ENCODE measurements at regions not wholly inside any gene's neighbourhood (a gene's known extent, or its start where the extent isn't known, plus 50 kb on each side); places are given as distances from the start of the nearest gene placed in this dataset.

DNA sequence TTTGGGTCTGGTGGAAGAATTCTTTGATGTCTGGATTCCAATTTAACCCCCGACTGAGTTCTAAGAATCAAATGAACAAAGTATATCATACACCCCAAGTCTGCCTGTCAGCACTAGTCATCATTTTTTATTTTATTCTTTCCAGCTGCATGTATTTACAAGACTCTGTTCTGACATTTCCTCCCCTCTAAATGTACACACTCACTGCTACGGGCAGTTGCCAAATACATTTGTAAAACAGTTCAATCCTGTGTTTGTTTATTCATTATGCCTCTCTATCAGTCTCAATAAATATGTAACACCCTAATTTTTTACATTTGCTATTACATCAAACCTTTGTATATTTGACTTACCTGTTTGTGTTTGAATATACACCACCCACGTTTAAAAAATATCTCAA lies 422.3 kb upstream of the PSMD7 start:
- H3K9ac ChIP-seq (ENCODE audit: low read length): no peak overlapping the region
- no peaks in the 10 kb centered on the region for H3K27me3 ChIP-seq (ENCODE audit: control insufficient read depth in 1 of 2, insufficient read depth in 2 of 2, low read length in 2 of 2)
- no peak overlapping the region for H3K4me3 ChIP-seq (ENCODE audit: low read depth in 1 of 2, low read length in 2 of 2)
- no peaks in the 10 kb centered on the region for H3K36me3 ChIP-seq (ENCODE audit: insufficient read depth, low read length)
- H3K9me3 ChIP-seq (ENCODE audit: low read length): no peaks in the 10 kb centered on the region
- no peaks in the 10 kb centered on the region for H3K4me1 ChIP-seq (ENCODE audit: insufficient read depth, low read length)
- no peak overlapping the region for H3K27ac ChIP-seq (ENCODE audit: low read depth, low read length)

DNA sequence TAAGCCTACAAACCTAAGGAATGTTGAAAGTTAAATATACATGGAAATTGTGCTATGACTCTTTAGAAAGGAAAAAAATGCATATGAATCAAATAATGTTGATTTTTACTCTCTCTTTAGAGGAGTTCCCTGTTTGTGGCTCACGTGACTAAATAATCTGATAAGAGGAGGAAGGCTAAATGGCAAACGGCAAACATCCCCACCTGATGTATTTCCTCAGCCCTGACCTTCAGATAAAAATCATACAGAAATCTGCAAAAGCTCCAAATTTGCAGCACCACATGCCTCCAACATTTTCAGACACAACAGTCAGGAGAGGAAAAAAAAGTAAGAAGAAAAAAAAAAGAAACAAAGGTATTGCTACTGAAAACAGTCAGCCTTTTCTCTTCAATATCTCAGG lies 423.0 kb upstream of the PSMD7 start:
- H3K4me3 ChIP-seq (ENCODE audit: low read depth in 1 of 2, low read length in 2 of 2): no peak overlapping the region
- no peak overlapping the region for H3K9ac ChIP-seq (ENCODE audit: low read length)
- H3K4me1 ChIP-seq (ENCODE audit: insufficient read depth, low read length): no peaks in the 10 kb centered on the region
- H3K27ac ChIP-seq (ENCODE audit: low read depth, low read length): no peak overlapping the region
- H3K36me3 ChIP-seq (ENCODE audit: insufficient read depth, low read length): no peaks in the 10 kb centered on the region
- H3K27me3 ChIP-seq (ENCODE audit: control insufficient read depth in 1 of 2, insufficient read depth in 2 of 2, low read length in 2 of 2): no peaks in the 10 kb centered on the region
- no peaks in the 10 kb centered on the region for H3K9me3 ChIP-seq (ENCODE audit: low read length)

DNA sequence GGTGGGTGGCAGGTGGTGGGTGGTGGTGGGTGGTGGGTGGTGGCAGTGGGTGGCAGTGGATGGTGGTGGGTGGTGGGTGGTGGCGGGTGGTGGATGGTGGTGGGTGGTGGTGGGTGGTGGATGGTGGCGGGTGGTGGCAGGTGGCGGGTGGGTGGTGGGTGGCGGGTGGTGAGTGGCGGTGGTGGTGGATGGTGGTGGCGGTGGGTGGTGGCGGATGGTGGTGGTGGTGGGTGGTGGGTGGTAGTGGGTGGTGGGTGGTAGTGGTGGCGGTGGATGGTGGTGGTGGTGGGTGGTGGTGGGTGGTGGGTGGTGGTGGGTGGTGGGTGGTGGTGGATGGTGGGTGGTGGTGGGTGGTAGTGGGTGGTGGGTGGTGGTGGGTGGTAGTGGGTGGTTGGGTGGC lies 423.8 kb upstream of the PSMD7 start:
- no peak overlapping the region for H3K27ac ChIP-seq (ENCODE audit: low read depth, low read length)
- H3K4me3 ChIP-seq (ENCODE audit: low read depth in 1 of 2, low read length in 2 of 2): no peak overlapping the region
- H3K27me3 ChIP-seq (ENCODE audit: control insufficient read depth in 1 of 2, insufficient read depth in 2 of 2, low read length in 2 of 2): no peaks in the 10 kb centered on the region
- H3K9me3 ChIP-seq (ENCODE audit: low read length): no peaks in the 10 kb centered on the region
- no peaks in the 10 kb centered on the region for H3K4me1 ChIP-seq (ENCODE audit: insufficient read depth, low read length)
- H3K36me3 ChIP-seq (ENCODE audit: insufficient read depth, low read length): no peaks in the 10 kb centered on the region
- H3K9ac ChIP-seq (ENCODE audit: low read length): no peak overlapping the region

DNA sequence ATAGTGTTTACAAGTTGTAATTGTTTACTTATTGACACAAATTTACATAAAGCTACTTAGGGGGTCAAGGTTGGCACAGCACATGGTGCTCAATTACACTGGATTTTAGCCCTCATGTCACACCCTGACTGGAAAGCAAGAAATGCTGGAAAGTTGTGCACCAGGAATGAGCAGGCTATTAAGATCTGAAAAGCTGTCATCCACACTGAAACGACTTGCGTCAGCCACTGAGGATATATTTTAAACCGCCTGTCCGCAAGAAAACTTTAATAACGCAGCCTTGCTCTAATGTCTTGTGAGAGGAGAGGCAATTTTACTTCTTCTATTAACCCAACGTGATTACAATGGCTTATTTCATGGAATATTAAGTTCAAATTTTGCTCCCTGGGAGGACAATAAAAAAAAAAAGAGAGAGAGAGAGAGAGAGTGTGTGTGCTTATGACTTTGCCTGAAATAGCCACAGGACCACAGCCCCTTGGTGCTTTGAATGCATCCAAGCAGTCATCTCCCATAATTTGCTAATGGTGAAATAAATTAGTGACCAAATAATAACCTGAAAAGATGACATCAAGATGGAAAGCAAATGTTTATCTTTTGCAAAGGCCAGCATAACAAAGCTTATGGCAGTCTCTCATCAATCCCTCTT lies 425.4 kb upstream of the PSMD7 start:
- no peaks in the 10 kb centered on the region for H3K36me3 ChIP-seq (ENCODE audit: insufficient read depth, low read length)
- H3K4me3 ChIP-seq (ENCODE audit: low read depth in 1 of 2, low read length in 2 of 2): no peak overlapping the region
- no peaks in the 10 kb centered on the region for H3K4me1 ChIP-seq (ENCODE audit: insufficient read depth, low read length)
- H3K27ac ChIP-seq (ENCODE audit: low read depth, low read length): no peak overlapping the region
- no peaks in the 10 kb centered on the region for H3K9me3 ChIP-seq (ENCODE audit: low read length)
- no peak overlapping the region for H3K9ac ChIP-seq (ENCODE audit: low read length)
- H3K27me3 ChIP-seq (ENCODE audit: control insufficient read depth in 1 of 2, insufficient read depth in 2 of 2, low read length in 2 of 2): no peaks in the 10 kb centered on the region

DNA sequence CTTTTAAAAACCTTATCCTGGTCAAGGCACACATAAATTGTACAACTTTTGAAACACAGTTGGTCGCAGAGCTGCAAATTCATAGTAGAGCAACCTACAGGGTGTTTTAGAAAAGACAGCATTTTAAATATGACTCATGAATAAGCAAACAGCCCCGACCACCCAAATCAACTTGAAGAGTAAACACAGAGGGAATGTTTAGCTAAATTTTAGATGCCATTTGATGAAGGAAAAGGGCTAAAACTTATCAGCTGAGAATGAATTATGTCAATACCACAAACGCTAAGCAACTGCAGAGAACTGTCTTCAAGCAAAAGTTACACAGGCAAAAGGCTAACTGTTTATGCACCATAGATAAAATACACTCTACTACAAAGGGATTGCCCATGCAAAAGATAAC lies 427.5 kb upstream of the PSMD7 start:
- H3K27me3 ChIP-seq (ENCODE audit: control insufficient read depth in 1 of 2, insufficient read depth in 2 of 2, low read length in 2 of 2): no peaks in the 10 kb centered on the region

DNA sequence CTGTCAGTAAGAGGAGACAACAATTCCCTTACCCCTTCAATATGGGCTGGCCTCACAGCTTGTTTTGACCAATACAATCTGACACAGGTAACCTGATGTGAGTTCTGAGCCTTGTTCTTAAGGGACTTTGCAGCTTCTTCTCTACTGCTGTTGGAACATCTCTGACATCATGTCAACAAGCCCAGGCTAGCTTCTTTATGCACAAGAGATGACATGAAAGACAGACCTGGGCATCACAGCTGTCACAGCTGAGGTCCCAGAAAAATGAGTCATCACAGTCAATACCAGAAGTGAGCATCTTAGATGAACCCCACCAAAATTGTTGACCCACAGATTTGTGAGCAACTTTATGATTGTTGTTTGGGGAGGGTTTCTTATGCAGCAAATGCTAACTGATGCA lies 431.7 kb upstream of the PSMD7 start:
- Histone ChIP-seq H3K36me3 (ENCODE audit: insufficient read depth, low read length) (no peaks in the 10 kb centered on the region), H3K4me1 (ENCODE audit: insufficient read depth, low read length) (peaks cover 5% of the 10 kb centered on the region), H3K9me3 (ENCODE audit: low read length) (no peaks in the 10 kb centered on the region), H3K9ac (ENCODE audit: low read length) (no peak overlapping the region), H3K27ac (ENCODE audit: low read depth, low read length) (no peak overlapping the region), H3K27me3 (ENCODE audit: control insufficient read depth in 1 of 2, insufficient read depth in 2 of 2, low read length in 2 of 2) (no peaks in the 10 kb centered on the region), H3K4me3 (ENCODE audit: low read depth in 1 of 2, low read length in 2 of 2) (no peak overlapping the region)

More for the DNA sequence above, 427.5 kb upstream of the PSMD7 start:
- Histone ChIP-seq H3K27ac (ENCODE audit: low read depth, low read length) (no peak overlapping the region), H3K4me3 (ENCODE audit: low read depth in 1 of 2, low read length in 2 of 2) (no peak overlapping the region), H3K9ac (ENCODE audit: low read length) (no peak overlapping the region), H3K36me3 (ENCODE audit: insufficient read depth, low read length) (no peaks in the 10 kb centered on the region), H3K4me1 (ENCODE audit: insufficient read depth, low read length) (no peaks in the 10 kb centered on the region), H3K9me3 (ENCODE audit: low read length) (no peaks in the 10 kb centered on the region)

DNA sequence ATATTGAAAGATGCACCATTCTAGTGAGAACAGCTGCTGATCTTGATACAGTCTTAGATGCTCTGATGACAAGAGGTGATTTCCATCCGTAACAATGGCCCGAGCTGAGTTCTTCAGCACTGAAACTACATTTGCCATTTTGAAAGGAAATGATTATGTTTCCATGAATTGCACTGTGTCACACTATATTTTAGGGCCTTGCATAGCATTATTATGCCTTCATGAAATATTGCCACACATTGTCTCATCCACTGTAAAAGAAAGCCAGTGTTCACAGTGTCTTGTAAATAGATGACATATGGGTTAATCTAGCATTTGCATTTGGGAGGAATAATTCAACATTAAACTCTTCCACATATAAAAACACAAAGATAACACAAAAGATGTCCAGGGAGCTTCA lies 438.3 kb upstream of the PSMD7 start:
- H3K4me3 ChIP-seq (ENCODE audit: low read depth in 1 of 2, low read length in 2 of 2): no peak overlapping the region
- peaks cover 5% of the 10 kb centered on the region for H3K4me1 ChIP-seq (ENCODE audit: insufficient read depth, low read length)
- H3K27ac ChIP-seq (ENCODE audit: low read depth, low read length): no peak overlapping the region

DNA sequence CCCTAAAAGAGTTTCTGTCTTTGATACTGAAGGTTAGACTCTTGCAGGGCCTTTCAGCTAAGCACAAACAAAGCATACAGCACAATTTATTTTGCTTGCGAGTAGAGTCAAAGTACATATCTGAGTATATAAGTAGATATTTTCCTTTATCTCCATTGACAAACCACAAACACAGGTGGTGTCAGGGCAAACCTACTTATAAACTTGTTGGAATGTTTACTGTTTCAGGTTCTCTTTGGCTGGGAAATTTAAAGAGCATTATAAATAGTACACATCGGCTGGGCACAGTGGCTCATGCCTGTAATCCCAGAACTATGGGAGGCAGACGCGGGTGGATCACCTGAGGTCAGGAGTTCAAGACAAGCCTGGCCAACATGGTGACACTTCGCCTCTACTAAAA lies 442.6 kb upstream of the PSMD7 start:
- no peaks in the 10 kb centered on the region for H3K4me1 ChIP-seq (ENCODE audit: insufficient read depth, low read length)
- H3K36me3 ChIP-seq (ENCODE audit: insufficient read depth, low read length): no peaks in the 10 kb centered on the region
- no peak overlapping the region for H3K27ac ChIP-seq (ENCODE audit: low read depth, low read length)
- H3K27me3 ChIP-seq (ENCODE audit: control insufficient read depth in 1 of 2, insufficient read depth in 2 of 2, low read length in 2 of 2): no peaks in the 10 kb centered on the region
- H3K4me3 ChIP-seq (ENCODE audit: low read depth in 1 of 2, low read length in 2 of 2): no peak overlapping the region
- no peaks in the 10 kb centered on the region for H3K9me3 ChIP-seq (ENCODE audit: low read length)
- no peak overlapping the region for H3K9ac ChIP-seq (ENCODE audit: low read length)

More for the DNA sequence above, 438.3 kb upstream of the PSMD7 start:
- H3K27me3 ChIP-seq (ENCODE audit: control insufficient read depth in 1 of 2, insufficient read depth in 2 of 2, low read length in 2 of 2): no peaks in the 10 kb centered on the region
- no peaks in the 10 kb centered on the region for H3K36me3 ChIP-seq (ENCODE audit: insufficient read depth, low read length)
- no peaks in the 10 kb centered on the region for H3K9me3 ChIP-seq (ENCODE audit: low read length)
- H3K9ac ChIP-seq (ENCODE audit: low read length): no peak overlapping the region

DNA sequence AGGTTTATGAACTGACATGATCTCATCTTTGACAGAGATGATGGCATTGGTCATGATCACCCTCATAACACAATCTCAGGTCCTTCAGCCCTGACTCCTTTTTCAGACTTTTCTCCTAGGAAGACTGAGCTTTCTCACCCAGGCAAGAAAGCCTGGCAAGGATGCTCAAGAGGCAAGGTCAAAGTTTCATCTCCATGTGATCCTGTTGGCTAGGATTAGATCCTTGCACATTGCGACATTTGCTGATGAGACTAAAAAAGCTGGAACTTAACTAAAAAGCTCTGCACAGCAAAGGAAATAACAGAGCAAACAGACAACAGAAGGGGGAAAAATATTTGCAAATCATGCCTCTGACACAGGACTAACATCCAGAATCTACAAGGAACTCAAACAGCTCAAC lies 444.1 kb upstream of the PSMD7 start:
- Histone ChIP-seq H3K36me3 (ENCODE audit: insufficient read depth, low read length) (no peaks in the 10 kb centered on the region), H3K27me3 (ENCODE audit: control insufficient read depth in 1 of 2, insufficient read depth in 2 of 2, low read length in 2 of 2) (no peaks in the 10 kb centered on the region), H3K4me1 (ENCODE audit: insufficient read depth, low read length) (no peaks in the 10 kb centered on the region), H3K9me3 (ENCODE audit: low read length) (no peaks in the 10 kb centered on the region), H3K27ac (ENCODE audit: low read depth, low read length) (no peak overlapping the region), H3K9ac (ENCODE audit: low read length) (no peak overlapping the region), H3K4me3 (ENCODE audit: low read depth in 1 of 2, low read length in 2 of 2) (no peak overlapping the region)

DNA sequence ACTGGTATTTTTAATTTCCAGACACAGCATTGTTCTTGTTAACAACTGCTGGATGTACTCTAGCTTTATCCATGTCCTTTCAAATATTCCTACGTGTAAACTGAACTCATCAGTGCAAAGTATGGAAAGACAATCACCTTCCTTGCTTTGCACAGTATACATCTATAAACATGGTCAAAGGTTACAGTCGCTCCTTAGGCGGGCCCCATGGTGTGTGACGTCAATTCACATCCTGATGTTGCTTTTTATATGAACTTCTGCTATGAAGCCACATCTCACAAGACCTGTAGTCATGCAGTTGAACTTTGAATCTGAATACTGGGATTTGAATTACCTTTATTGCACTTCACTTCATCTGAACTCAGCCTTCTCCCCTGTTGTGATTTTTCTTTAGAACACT lies 447.6 kb upstream of the PSMD7 start:
- no peak overlapping the region for H3K27ac ChIP-seq (ENCODE audit: low read depth, low read length)
- H3K4me1 ChIP-seq (ENCODE audit: insufficient read depth, low read length): no peaks in the 10 kb centered on the region
- H3K27me3 ChIP-seq (ENCODE audit: control insufficient read depth in 1 of 2, insufficient read depth in 2 of 2, low read length in 2 of 2): no peaks in the 10 kb centered on the region
- H3K9me3 ChIP-seq (ENCODE audit: low read length): no peaks in the 10 kb centered on the region
- H3K9ac ChIP-seq (ENCODE audit: low read length): no peak overlapping the region
- no peak overlapping the region for H3K4me3 ChIP-seq (ENCODE audit: low read depth in 1 of 2, low read length in 2 of 2)
- no peaks in the 10 kb centered on the region for H3K36me3 ChIP-seq (ENCODE audit: insufficient read depth, low read length)

DNA sequence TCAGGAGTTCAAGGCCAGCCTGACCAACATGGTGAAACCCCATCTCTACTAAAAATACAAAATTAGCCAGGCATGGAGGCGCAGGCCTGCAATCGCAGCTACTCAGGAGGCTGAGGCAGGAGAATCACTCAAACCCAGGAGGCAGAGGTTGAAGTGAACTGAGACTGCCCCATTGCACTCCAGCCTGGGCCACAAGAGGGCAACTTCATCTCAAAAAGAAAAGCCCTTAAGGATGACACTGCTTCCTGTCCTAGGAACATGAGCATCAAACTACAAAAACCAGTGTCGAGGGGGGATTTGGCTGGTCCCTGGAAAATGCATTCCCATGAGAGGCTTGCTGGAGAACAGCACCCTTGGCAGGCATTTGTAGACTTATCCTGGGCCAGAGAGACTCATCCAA lies 449.5 kb upstream of the PSMD7 start:
- no peak overlapping the region for H3K4me3 ChIP-seq (ENCODE audit: low read depth in 1 of 2, low read length in 2 of 2)
- no peaks in the 10 kb centered on the region for H3K27me3 ChIP-seq (ENCODE audit: control insufficient read depth in 1 of 2, insufficient read depth in 2 of 2, low read length in 2 of 2)
- H3K27ac ChIP-seq (ENCODE audit: low read depth, low read length): no peak overlapping the region
- H3K9me3 ChIP-seq (ENCODE audit: low read length): no peaks in the 10 kb centered on the region
- no peaks in the 10 kb centered on the region for H3K4me1 ChIP-seq (ENCODE audit: insufficient read depth, low read length)
- H3K9ac ChIP-seq (ENCODE audit: low read length): no peak overlapping the region
- no peaks in the 10 kb centered on the region for H3K36me3 ChIP-seq (ENCODE audit: insufficient read depth, low read length)

DNA sequence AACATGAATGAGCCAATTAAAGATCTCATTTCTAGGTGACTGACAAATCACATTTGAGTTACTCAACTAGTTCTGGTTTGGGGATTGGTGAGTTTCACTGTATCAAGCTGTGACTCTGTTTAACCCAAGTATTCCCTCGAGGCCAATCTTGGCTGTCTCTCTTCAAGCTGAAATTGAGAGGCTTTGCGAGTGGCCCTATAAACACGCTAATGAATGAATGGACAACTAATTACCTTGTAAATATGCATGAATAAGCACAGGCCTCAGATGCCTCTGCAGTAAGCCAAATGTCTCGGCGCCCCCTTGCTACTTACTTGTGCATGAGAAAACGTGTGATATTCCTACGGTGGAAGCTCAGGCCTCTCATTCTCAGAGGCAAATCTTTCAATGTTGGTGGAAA lies 450.3 kb upstream of the PSMD7 start:
- H3K9ac ChIP-seq (ENCODE audit: low read length): no peak overlapping the region

More for the DNA sequence above, 450.3 kb upstream of the PSMD7 start:
- no peaks in the 10 kb centered on the region for H3K36me3 ChIP-seq (ENCODE audit: insufficient read depth, low read length)
- no peak overlapping the region for H3K4me3 ChIP-seq (ENCODE audit: low read depth in 1 of 2, low read length in 2 of 2)
- no peaks in the 10 kb centered on the region for H3K27me3 ChIP-seq (ENCODE audit: control insufficient read depth in 1 of 2, insufficient read depth in 2 of 2, low read length in 2 of 2)
- no peak overlapping the region for H3K27ac ChIP-seq (ENCODE audit: low read depth, low read length)
- no peaks in the 10 kb centered on the region for H3K4me1 ChIP-seq (ENCODE audit: insufficient read depth, low read length)
- H3K9me3 ChIP-seq (ENCODE audit: low read length): no peaks in the 10 kb centered on the region

Measured in muscle layer of colon (tissue), 2 donors.